GM21381 (cell line): ENCODE measurements at regions not wholly inside any gene's neighbourhood (a gene's known extent, or its start where the extent isn't known, plus 50 kb on each side); places are given as distances from the start of the nearest gene placed in this dataset.

ENCODE experiments used
- ATAC-seq: cut with Tn5 transposase; IDR thresholded peaks from one replicate; pipeline ENCODE4 v1.9.1; 2021; ENCODE audit warnings: mild to moderate bottlenecking, moderate library complexity; ENCODE audit not compliant: unreplicated experiment

DNA sequence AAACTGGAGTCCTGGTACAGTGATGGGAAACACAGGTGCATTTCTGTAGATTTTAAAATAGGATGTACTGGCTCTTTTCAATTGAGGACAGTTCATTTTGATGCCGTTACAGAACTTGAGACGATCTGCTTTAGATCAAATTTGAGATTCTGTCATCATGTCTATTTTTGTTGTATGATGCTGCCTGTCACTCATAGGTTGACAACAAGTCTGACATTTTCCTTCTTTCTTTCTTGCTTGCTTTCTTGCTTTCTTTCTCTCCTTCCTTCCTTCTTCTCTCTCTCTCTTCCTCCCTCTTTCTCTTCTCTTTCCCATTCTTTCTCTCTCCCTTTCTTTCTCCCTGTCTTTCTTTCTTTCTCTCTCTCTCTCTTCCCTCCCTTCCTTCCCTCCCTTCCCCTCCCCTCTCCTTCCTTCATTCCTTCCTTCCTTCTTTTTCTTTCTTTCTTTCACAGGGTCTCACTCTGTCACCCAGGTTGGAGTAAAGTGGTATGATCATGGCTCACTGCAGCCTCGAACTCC lies 152.6 kb upstream of the SGK1 start:
- ATAC-seq, result no peak

DNA sequence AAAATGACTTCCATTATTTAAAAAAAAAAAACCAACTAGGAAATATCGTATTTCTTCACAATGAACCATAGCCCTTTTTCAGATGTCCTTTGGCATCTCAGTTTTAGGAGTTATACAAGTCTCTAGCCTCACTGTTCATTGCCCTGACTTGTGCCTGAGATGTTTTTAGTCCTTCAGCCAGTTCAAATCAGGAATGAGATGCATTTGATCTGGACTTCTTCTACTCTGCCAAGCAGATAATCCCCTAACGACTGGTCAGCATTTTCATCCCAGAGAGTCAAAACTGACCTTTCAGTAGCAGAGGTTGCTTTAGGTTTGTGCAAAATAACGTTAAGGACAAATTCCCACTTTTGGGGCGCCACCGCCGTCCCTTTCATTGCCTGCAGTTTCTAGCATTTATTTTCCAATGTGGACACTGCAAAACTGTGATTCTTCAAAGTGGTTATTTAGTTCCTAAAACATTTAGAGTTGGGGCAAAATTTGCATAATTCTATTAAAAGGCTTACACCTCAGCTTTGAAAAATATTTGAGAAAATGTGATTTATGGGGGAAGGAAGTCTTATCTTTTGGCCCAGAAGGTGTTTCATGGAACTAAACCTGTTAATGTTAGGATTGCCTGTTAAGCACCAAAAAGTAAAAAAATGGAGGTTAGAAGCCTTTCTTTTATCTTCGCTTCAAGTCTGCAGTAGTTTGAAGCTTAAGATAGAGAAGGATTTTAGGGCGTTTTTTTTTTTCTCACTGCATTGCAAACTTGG lies 152.0 kb upstream of the SGK1 start:
- ATAC-seq, result no peak

DNA sequence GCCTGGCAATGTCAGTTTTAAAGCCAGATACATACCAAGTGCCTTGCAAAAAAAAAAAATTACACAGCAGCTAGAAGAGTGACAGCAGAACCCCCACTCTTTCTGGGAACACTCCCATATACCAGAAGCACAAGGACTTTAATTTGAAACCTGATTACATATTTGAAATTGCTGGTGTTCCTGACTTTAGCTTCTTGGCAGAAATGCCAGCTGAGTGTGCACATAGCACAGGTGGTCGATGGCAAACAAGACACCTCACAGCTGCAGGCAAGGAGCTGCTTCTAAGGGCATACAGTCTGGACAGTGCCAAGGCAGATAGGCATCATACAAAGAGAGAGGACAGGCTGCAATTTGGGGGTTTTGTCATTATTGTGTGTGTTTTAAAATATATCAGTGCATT lies 150.7 kb upstream of the SGK1 start:
- ATAC-seq, result no peak

DNA sequence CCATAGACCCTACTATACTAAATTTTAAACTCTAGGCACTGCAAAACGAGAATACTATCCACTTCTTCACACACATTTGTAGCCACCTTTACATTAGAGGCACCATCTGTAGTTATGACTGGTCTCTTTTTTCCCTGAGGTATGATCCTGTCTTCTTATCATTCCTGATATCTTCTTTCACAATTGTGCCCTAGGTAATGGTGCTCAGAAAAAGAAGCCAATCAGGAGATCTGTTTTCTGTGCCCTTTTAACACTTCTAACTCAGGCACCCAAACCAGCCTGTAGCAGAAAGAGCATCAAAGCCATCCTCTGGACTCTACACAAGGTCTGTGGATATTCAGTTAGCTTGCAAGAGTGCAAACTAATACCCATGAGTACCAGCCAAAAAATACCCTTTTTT lies 149.7 kb upstream of the SGK1 start:
- no peak for ATAC-seq

DNA sequence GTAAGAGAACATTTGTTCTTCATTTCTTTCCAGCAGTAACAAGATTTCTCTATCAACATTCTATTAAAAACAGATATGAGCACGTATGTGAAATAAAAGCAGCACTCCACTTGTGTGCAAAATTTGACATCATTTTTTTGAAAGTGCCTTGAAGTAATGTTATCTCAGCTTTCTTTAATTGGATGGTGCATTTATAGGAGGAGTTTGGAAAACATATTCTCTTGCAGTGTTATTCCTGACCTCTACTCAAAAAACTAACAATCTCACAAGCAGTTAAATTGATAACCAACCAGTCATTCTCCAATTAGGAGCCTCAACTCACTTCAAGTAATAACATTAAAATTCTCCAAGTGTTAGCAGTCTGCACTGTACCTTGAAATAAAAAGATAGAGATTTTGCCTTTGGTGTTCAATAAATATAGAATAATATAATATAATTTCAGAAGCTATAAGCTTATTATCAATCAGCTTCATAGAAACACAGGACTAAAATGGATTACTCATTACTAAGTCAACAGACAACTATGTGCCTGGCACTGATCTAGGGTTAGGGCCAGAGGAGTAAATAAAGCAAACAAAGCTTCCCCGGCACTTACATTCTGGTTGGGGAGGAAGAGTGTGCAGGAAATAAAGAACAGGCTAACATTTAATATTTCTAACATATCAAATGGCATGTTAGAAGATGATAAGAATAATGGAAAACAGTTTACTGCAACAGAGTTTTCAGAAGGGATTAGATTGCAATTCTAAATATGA lies 149.0 kb upstream of the SGK1 start:
- no peak for ATAC-seq

DNA sequence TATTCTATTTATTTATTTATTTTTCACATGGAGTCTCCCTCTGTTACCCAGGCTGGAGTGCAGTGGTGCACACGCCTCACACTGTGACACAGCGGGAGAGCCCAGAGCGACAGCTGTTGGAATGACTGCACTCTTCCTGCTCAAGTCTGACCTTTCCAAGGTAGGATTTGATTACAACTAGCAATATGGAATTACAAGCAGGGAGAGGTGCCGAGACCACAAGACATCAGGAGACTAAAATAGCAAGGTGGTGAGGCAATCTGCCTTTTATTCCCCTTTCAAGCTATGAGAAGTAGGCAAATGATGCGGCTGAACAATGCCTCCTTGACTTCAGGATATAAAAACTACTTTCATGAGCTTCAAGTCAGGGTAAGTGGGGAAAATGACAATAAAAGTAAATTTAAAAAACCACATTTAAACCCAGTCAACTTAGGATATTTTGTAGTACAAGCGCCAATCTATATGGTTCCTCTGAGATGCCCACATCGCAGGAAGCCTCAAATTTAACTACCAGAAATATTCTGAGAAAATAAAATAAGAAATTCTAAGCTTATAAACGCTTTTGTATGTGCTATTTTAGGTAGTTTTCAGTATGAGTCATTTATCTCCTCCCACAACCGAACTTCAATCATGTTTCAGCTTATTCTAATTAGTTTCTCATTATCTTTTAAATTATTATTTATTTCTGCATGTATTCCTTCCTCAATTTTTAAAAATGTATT lies 146.9 kb upstream of the SGK1 start:
- no peak for ATAC-seq

DNA sequence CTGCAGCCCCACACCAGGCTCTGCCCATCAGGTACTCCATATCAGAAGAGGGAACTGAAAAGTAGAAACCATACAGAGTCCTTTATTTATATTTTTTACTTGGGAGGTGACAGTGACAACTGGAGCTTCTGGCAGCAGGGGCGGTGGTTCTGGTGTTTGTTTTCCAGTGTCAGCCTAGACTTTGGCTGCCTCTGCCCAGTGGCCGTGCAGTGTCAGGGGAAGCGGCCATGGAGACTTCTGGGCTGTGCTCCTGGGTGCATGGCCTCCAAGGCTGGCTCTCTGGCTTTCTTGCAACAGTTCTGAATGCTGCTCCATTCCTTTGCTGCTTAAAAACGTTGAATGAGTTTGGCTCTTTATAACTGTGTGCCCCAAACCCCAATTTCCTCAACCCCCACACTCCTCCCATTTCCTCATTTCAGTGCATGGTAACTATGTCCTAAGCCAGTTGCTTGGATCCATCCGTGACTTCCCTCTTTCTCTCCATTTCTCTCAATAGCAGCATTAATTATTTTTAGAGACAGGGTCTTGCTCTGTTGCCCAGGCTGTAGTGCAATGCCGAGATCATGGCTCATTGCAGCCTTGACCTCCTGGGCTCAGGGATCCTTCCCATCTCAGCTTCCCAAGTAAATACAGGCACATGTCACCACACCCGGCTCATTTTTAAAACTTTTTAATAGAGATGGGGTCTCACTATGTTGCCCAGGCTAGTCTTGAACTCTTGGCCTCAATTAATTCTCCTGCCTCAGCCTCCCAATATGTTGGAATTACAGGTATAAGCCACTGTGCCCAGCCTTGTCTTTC lies 141.1 kb upstream of the SGK1 start:
- no peak for ATAC-seq

DNA sequence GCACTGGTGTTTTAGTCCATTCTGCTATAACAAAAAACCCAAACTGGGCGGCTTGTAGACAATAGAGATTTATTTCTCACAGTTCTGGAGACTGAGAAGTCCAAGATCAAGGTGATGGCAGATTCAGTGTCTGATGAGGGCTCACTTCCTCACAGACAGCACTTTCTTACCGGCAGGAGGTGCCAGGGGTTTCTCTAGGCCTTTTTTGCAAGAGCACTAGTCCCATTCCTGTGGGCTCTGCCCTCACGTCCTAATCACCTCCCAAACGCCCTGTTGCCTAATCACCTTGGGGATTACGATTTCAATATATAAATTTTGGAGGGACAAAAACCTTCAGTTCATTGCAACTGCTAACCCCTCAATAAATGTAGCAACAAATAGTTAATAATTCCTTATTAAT lies 140.0 kb upstream of the SGK1 start:
- no peak for ATAC-seq

DNA sequence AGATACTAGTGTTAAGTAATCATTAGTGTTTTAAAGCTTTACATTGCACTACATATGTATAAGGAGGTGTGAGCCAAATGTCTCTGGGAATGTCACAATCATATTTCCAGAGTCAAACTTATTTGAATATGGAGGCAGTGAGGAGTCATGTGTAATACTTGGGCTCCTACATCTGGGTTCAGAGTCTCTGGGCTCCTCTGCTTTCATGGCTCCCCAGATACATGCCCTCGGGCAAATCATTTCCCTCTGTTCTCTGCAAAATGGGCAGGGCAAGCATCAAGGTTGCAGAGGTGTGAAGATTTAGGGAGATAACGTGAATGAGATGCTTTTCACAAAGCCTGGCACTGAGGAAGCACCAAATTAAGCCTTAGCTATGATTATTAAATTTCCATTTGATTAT lies 138.3 kb upstream of the SGK1 start:
- ATAC-seq, result no peak

DNA sequence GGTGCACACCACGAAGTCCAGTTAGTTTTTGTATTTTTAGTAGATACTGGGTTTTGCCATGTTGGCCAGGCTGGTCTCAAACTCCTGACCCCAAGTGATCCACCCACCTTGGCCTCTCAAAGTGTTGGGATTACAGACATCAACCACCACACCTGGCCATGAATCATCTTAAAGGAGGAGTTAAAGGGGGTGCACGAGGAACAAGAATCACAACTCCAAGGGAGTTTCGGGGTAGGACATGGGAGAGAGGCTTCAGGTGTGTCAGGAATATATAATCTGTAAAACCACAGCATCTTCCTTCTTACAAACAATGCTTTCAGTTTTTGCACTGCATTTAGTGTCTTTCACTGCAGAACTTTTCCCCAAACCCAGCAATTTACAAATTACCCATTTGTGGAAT lies 137.4 kb upstream of the SGK1 start:
- ATAC-seq, result no peak

DNA sequence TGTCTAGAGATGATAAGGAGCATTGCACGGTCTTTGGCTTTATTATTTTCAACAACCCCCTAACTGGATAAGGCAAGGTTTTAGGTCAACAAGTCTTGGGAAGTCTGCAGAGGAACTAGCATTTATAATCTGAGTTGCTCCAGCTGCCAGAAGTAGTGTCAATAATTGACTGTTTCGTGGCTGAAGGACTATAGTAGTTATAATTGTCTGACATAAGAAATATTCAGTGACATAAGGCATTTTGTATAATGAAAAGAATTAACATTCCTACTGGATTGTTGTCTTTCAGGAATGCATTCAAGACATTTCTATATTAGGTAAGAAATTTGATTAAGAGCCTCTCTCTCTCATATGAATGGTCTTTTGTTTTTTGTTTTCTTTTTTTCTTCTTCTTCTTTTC lies 136.9 kb upstream of the SGK1 start:
- no peak for ATAC-seq

DNA sequence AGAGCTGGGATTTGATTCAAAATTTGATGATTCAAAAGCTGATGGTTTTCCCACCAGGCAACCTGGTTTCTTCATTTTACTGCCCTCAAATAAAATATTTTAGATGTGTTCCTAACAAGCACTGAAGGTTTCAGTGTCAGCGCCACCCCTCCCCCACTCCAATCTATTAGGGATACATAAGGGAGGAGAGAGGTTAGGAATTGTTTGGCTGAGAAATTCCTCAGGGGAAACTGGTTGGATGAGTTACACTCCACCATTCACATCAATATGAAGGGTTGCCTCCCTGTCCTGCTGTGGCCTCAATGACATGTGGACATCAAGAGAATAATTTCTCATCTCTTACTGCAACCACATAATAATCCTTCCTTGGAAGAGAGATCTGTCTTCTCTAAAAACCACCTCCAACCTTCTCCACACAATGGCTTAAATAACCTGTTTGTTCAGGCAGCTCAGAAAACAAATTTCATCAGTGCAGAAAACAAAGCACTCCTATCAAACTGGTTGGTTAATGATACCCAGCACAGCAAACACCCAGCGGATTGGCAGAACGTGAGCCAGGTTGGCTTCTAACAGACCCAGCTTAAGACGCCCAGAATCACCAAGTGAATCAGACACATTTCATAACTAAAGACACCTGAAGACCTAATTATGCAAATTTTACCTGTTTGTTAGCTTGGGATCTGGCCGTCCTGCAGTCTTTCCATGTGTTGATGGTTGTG lies 136.0 kb upstream of the SGK1 start:
- no peak for ATAC-seq

DNA sequence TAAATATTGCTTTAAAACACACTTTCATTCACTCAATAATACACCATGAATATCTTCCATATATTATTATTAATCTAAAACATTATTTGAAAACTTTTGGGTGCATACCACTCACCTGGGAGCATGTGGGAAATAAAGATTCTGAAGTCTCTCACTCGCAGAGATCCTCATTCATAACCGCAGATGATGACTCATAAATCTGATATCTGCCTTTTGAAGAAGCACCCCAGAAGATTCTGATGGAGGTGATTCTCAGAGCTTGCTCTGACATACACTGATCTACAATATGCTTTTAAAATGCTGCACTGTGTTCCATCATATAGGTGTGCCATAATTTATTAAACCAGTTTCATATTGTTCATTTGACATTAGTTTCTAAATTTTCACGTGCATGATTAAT lies 135.0 kb upstream of the SGK1 start:
- no peak for ATAC-seq

DNA sequence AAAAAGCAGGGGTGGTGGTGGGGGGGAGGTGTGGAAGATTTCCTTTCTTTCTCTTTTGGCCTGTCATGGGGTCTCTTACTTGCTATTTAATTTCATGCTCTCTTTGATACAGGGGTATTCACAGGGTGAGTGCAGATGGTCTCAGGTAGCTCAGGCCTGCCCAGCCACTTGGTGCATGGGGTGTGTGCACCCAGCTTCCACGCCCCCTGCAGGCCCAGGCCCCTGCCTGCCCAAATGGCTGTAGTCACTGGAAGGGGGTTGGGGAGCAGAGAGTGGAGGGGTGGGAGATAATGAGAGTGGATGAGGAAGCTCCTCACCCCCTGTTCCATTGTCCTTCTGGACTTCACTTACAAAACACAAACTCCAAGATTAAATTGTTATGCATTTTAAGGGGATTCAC lies 133.6 kb upstream of the SGK1 start:
- ATAC-seq, result no peak

DNA sequence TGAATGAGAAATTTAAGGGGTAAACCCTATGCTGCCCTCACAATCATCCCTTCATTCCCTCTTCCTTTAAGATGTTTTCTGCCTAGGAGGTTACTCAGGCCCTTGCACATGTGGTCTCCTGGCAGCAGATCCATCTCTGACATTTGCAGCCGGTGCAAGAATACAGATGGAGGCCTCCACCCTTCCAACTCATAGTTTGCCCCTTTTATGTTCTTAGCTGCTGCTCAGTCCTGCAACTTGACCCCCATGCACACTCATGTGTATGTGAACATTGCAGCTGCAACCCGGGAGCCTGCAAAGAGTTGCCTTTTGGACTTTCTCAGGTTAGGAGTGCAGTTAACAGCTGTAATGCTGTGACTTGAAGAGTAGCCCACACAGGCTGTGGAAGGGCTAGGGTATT lies 131.9 kb upstream of the SGK1 start:
- ATAC-seq, result no peak

DNA sequence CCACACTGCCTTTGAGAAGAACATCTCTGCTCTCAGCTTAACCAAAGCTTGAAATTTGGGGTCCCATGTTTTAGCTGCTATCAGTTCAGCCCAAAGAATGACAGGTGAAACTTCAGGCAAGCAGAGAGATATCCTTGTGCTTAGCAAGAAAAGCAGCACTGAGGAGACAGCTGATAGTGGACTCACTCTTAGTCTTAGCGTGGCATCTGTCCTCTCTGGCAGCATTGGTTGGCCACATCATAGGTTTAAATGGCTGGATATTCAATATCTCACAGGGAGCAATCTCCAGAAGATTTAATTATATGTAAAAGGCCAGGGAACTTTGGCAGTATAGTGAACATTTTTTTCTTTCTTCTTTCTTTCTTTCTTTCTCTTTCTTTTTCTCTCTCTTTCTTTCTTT lies 131.1 kb upstream of the SGK1 start:
- ATAC-seq, result no peak

DNA sequence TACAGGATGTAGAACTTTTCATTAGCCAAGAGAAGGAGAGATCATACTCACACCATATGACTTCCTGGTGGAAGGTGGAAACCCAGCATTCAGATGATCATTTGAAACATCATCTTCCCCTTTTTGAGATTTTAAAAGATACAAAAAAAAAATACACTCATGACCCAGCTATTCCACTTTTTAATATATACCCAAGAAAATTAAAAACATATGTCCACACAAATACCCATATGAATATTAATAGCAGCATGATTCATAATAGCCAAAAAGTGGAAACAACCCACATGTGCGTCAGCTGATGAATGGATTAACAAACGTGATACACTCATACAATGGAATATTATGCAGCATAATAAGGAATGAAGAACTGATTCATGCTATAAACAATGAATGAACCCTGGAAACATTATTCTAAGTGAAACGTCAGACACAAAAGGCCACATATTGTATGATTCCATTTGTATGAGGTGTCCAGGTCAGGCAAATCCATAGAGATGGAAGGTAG lies 130.0 kb upstream of the SGK1 start:
- ATAC-seq, result no peak

DNA sequence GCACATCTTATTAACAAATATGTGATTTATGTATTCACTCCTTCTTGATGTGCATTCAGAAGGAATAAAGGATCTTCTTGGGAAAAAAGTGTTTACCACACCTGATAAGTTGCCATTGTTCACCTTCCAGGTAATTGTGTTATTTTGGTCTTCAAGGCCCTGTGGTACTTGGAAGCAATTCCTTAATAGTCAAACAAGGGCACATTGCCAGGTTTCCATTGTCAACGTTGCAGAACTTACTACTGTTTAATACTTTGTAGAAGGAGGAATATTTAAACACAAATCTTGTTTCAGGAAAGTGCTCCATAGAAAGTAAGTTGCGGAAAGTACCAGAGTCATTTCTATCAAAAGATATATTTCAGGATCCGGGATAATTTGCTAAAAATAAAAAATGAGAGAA lies 129.5 kb upstream of the SGK1 start:
- ATAC-seq, result no peak

DNA sequence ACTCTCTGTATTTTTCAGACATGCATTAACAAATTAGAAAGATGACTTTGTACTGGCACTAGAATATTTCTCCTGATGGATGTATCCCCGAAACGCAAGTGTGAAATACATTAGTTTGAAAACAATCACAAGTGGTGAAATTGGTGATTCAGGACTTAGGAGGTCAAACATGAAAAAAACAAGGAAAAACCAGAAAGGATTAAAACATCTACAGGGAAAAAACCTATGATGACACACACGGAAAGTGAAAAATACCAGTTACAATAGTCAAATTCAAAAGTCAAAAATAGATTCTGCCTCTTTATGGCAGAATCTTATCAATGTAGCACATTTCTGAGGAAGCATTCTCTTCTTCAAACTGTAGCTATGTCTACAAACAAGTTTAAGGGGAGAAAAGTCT lies 129.0 kb upstream of the SGK1 start:
- ATAC-seq, result no peak

DNA sequence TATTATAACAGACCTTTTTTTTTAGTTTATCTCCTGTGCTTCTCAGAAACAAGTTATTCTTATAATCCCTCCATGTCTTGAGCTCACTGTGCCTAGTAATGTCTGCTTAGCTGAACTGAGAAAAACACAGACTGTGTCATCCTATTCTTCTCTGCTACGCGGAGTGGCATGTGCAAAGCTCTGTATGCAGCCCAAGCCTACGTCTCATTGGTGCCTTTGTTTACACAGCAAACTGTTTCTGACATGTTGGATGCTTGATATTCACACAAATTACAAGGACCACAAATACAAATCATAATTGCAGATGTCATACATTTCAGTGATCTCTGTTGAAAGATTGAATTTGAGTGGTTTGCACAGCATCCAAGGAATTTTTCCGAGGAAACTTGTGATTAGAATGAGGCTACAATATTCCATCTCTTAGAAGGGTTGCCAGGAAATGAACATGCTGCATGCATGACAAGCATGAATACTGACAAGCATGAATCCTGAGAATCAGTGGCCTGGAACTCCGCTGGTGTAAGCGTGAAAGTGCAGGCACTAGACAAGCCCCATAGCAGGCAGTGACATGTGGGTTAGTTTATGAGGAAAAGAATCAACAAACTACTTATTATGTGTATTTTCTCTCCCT lies 128.4 kb upstream of the SGK1 start:
- ATAC-seq, result no peak
